H1 (cell line): ENCODE measurements at regions not wholly inside any gene's neighbourhood (a gene's known extent, or its start where the extent isn't known, plus 50 kb on each side); places are given as distances from the start of the nearest gene placed in this dataset.

Source experiments
- FOSL1 ChIP-seq: IDR thresholded peaks from 2 replicates; pipeline ENCODE4 v1.6.1; 2011; ENCODE audit warnings: mild to moderate bottlenecking, low read depth, low read length, moderate library complexity; ENCODE audit not compliant: insufficient read depth
- MAFK ChIP-seq: IDR thresholded peaks from 2 replicates; pipeline ENCODE4 v1.6.1; 2012; ENCODE audit warnings: low read depth, mild to moderate bottlenecking, improper control_type of control experiment, low read length
- POLR2AphosphoS5 ChIP-seq: IDR thresholded peaks from 2 replicates; pipeline ENCODE4 v1.6.1; 2011; ENCODE audit warnings: low read depth, low read length
- RNF2 ChIP-seq: fragments of 200-900, 300-1000 bp; sonication (generic); IDR thresholded peaks from 2 replicates; pipeline ENCODE4 v1.7.1; 2016; ENCODE audit warnings: borderline replicate concordance, low read depth, mild to moderate bottlenecking, antibody characterized with exemption, low read length; ENCODE audit not compliant: poor library complexity, severe bottlenecking; ENCODE audit errors: missing control alignments
- TAF7 ChIP-seq: optimal IDR thresholded peaks from 2 replicates; pipeline ENCODE3; 2011; ENCODE audit warnings: low read depth, mild to moderate bottlenecking, inconsistent platforms, low read length, moderate library complexity, borderline replicate concordance

DNA sequence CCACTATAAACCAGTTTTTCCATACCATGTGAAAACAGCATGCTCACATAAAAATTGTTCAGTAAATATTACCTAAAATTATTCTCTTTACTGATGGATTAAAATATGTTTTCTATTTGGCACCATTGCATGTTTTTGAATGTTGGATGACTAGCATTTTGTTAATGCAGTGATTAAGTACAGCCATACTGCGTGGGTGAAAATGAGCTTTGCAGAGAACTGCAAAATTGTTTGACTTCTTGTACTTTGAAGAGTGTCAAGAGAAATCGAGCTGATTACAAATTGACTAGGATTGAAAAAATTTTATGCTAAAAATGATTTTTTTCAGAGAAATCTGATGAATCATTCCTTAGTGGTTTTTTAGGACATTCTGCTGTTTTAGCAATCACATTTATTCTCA, 452.9 kb downstream of the RPL10L start (continued):
- TF ChIP-seq FOSL1 (no peak), TAF7 (no peak), MAFK (no peak), RNF2 (no peak), POLR2AphosphoS5 (no peak)
